Urinary bladder (tissue), 3 donors: ENCODE measurements at regions not wholly inside any gene's neighbourhood (a gene's known extent, or its start where the extent isn't known, plus 50 kb on each side); places are given as distances from the start of the nearest gene placed in this dataset.

ENCODE experiments used
- DNase-seq: peaks from one replicate; pipeline ENCODE4 v3.0.0-alpha.2; 2015; ENCODE audit errors: extremely low spot score
- H3K27ac ChIP-seq: one replicate; pipeline ENCODE4 v1.5.1; 2013; ENCODE audit warnings: low read depth, mild to moderate bottlenecking, moderate library complexity
- H3K36me3 ChIP-seq: one replicate; pipeline ENCODE4 v1.6.1; 2013; ENCODE audit warnings: mild to moderate bottlenecking, moderate library complexity; ENCODE audit not compliant: insufficient read depth
- H3K4me1 ChIP-seq: one replicate; pipeline ENCODE4 v1.6.1; 2013; ENCODE audit warnings: mild to moderate bottlenecking, moderate library complexity; ENCODE audit not compliant: insufficient read depth
- H3K4me3 ChIP-seq: one replicate; pipeline ENCODE4 v1.5.1; 2013; ENCODE audit warnings: low read depth, low read length
- WGBS: extraction: QIAGEN DNeasy Blood & Tissue Kit; methylation state at CpG from one replicate; pipeline ENCODE4 v1.1.7; 2013; 5-methylcytosine and 5-hydroxymethylcytosine counted together
- donor health status: healthy with polysubstance abuse.
- donor health status: healthy.

GRCh38 chr21:33987461-33987860, 71.9 kb upstream of the ATP5PO start:
- WGBS, result 86% methylated on average over 5 of the region's 5 CpGs
- no peaks in the 10 kb centered on the region for H3K36me3 ChIP-seq
- no peaks in the 10 kb centered on the region for H3K4me1 ChIP-seq
- DNase-seq, result no peak
- H3K27ac ChIP-seq, result no peak overlapping the region
- no peak overlapping the region for H3K4me3 ChIP-seq

DNA sequence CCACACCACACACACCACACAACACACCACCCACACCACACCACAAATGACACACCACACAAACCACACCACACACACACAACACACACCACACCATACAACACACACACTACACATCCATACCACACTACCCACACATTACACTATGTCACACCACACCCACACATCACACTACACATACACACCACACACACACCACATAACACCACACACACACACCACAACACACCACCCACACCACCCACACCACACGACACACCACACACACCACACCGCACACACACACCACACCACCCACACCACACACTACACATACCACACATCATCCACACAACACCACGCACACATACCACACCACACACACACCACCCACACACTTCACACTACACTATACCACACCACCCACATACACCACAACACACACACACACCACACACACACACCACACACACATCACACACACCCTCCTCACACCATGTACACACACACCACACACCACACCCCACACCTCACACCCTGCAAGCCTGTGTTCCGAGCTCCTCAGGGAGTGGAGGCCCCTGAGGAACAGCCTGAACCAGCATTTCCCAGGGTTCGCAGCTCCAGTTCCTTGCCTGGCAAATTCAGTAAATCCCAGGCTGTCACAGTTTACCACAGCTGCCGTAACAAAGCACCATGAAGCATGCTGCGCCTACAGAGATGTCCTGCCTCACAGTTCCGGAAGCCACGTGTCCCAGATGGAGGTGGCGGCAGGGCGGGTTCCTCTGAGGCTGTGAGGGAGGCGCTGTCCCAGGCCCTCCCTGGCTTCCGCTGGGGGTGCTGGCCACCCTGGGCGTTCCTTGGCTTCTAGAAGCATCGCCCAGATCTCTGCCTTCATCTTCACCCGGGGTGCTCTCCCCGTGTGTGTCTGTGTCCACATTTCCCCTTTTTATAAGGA, 69.8 kb upstream of the ATP5PO start:
- Histone ChIP-seq H3K27ac (no peak overlapping the region), H3K4me3 (no peak overlapping the region), H3K4me1 (no peaks in the 10 kb centered on the region), H3K36me3 (no peaks in the 10 kb centered on the region)
- WGBS, result 80% methylated on average over 17 of the region's 17 CpGs
- no peak for DNase-seq

- Histone ChIP-seq H3K36me3 (no peaks in the 10 kb centered on the region), H3K4me1 (no peaks in the 10 kb centered on the region), H3K4me3 (no peak overlapping the region), H3K27ac (no peak overlapping the region)
- WGBS, result 91% methylated on average over 13 of the region's 13 CpGs
- no peak for DNase-seq
These were observed 68.4 kb upstream of the ATP5PO start for GRCh38 chr21:33984021-33984481.

DNA sequence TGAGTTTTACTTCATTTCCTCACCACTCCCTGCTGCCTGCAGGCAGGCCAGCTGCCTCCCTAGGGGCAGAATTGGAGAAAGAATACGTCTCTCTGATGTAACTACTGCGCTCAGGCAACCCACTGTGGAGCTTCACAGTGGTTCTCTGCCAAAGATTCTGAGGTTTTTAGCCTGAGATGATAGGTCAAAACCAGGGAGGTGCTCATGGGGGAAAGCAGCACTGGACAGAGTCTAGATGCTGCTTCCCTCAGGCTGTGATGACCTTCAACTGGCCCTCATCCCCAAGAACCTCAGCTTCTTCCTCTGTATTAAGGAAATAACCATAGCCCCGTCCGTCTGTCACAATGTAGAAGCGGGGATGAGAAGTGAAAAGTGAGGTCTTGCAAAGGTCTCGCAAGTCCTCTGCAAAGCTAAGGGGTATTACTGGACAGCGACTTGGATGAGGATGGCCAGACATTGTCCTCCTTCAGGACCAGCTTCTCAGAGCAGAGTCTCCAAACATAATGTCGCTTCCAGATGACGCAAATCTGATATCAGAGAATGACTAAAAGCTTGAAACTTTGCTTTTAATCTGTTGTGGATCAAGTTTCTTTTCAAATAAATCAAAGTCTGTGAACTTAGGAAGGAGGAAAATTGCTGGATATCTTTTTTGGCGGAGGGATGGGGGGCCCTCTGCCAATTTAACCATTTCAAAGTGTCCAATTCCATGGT, 65.9 kb upstream of the ATP5PO start:
- no peak for DNase-seq
- Histone ChIP-seq H3K4me1 (no peaks in the 10 kb centered on the region), H3K36me3 (no peaks in the 10 kb centered on the region), H3K27ac (no peak overlapping the region), H3K4me3 (no peak overlapping the region)
- 66% methylated on average over 10 of the region's 10 CpGs for WGBS

- Histone ChIP-seq H3K4me1 (peaks cover 2% of the 10 kb centered on the region), H3K4me3 (no peak overlapping the region), H3K27ac (no peak overlapping the region), H3K36me3 (no peaks in the 10 kb centered on the region)
- no peak for DNase-seq
- WGBS, result 88% methylated on average over 6 of the region's 6 CpGs
These were observed 64.8 kb upstream of the ATP5PO start for GRCh38 chr21:33980276-33980916.

DNA sequence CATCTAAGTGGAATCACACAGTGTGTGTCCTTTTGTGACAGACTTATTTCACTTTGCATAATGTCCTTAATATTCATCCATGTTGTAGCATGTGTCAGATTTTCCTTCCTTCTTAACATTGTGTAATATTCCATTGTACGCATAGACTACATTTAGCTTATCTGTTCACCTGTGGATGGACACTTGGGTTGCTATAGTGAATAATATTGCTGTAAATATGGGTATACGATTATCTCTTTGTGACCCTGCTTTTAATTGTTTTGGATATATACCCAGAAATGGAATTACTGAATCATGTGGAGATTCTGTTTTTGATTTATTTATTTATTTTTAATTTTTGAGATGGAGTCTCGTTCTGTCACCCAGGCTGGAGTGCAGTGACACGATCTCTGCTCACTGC, 63.0 kb upstream of the ATP5PO start:
- Histone ChIP-seq H3K4me3 (no peak overlapping the region), H3K4me1 (peaks cover 2% of the 10 kb centered on the region), H3K27ac (no peak overlapping the region), H3K36me3 (no peaks in the 10 kb centered on the region)
- 94% methylated on average over 4 of the region's 4 CpGs for WGBS
- no peak for DNase-seq

GRCh38 chr21:33977721-33978369, 62.2 kb upstream of the ATP5PO start:
- Histone ChIP-seq H3K4me3 (no peak overlapping the region), H3K36me3 (no peaks in the 10 kb centered on the region), H3K27ac (no peak overlapping the region), H3K4me1 (peaks cover 2% of the 10 kb centered on the region)
- 84% methylated on average over 12 of the region's 12 CpGs for WGBS
- DNase-seq, result no peak

GRCh38 chr21:33977017-33977720, 61.6 kb upstream of the ATP5PO start:
- Histone ChIP-seq H3K27ac (peak overlapping the region; percentile 85), H3K4me3 (no peak overlapping the region), H3K36me3 (no peaks in the 10 kb centered on the region), H3K4me1 (peaks cover 2% of the 10 kb centered on the region)
- no peak for DNase-seq
- WGBS, result 70% methylated on average over 6 of the region's 6 CpGs

- H3K27ac ChIP-seq, result peak overlapping the region; percentile 85
- H3K4me1 ChIP-seq, result peaks cover 2% of the 10 kb centered on the region
- peak; percentile 66 for DNase-seq
- no peak overlapping the region for H3K4me3 ChIP-seq
- 31% methylated on average over 14 of the region's 14 CpGs for WGBS
- H3K36me3 ChIP-seq, result no peaks in the 10 kb centered on the region
These were observed 60.7 kb upstream of the ATP5PO start for GRCh38 chr21:33976082-33977016.

- no peak for DNase-seq
- Histone ChIP-seq H3K4me1 (peaks cover 2% of the 10 kb centered on the region), H3K4me3 (no peak overlapping the region), H3K36me3 (no peaks in the 10 kb centered on the region), H3K27ac (peak overlapping the region; percentile 75)
- WGBS, result 73% methylated on average over 7 of the region's 7 CpGs
These were observed 60.0 kb upstream of the ATP5PO start for GRCh38 chr21:33975548-33976081.

GRCh38 chr21:33974513-33975468, 59.2 kb upstream of the ATP5PO start:
- Histone ChIP-seq H3K4me1 (peaks cover 2% of the 10 kb centered on the region), H3K4me3 (no peak overlapping the region), H3K36me3 (no peaks in the 10 kb centered on the region), H3K27ac (no peak overlapping the region)
- DNase-seq, result no peak
- 91% methylated on average over 9 of the region's 9 CpGs for whole genome bisulfite sequencing
